GDM1 (cell line): ENCODE measurements at regions not wholly inside any gene's neighbourhood (a gene's known extent, or its start where the extent isn't known, plus 50 kb on each side); places are given as distances from the start of the nearest gene placed in this dataset.
"Not testable (repeated sequence)": the region's sequence is repeated elsewhere in the genome, so short reads cannot be mapped to it uniquely, and the experiment has no call there.

Source experiments
- DNase-seq: peaks from one replicate; lab custom pipeline; 2025; lab: John Stamatoyannopoulos, UW

GRCh38 chr17:52732841-52733240 lies 574.3 kb upstream of the CA10 start:
- no peak for DNase-seq

GRCh38 chr17:52724578-52724977 lies 566.1 kb upstream of the CA10 start:
- DNase-seq, result no peak

GRCh38 chr17:52721910-52722309 lies 563.4 kb upstream of the CA10 start:
- no peak for DNase-seq

GRCh38 chr17:52710363-52710901 lies 551.9 kb upstream of the CA10 start:
- no peak for DNase-seq

- no peak for DNase-seq
Observed at GRCh38 chr17:52709724-52710123, 551.2 kb upstream of the CA10 start.

- no peak for DNase-seq
Observed at GRCh38 chr17:52696362-52696761, 537.8 kb upstream of the CA10 start.

- DNase-seq, result no peak
Observed at GRCh38 chr17:52686140-52686539, 527.6 kb upstream of the CA10 start.

GRCh38 chr17:52681480-52681879 lies 523.0 kb upstream of the CA10 start:
- no peak for DNase-seq

GRCh38 chr17:52678211-52678610 lies 519.7 kb upstream of the CA10 start:
- no peak for DNase-seq

- no peak for DNase-seq
Observed at GRCh38 chr17:52674686-52675085, 516.2 kb upstream of the CA10 start.

- DNase-seq, result no peak
Observed at GRCh38 chr17:52673791-52674190, 515.3 kb upstream of the CA10 start.

- DNase-seq, result no peak
Observed at GRCh38 chr17:52666264-52666663, 507.8 kb upstream of the CA10 start.

GRCh38 chr17:52660692-52661091 lies 502.2 kb upstream of the CA10 start:
- DNase-seq, result no peak

- DNase-seq, result no peak
Observed at GRCh38 chr17:52653014-52653413, 494.5 kb upstream of the CA10 start.

GRCh38 chr17:52648995-52649394 lies 490.5 kb upstream of the CA10 start:
- DNase-seq, result no peak

- no peak for DNase-seq
Observed at GRCh38 chr17:52647411-52647810, 488.9 kb upstream of the CA10 start.

GRCh38 chr17:52636443-52636842 lies 477.9 kb upstream of the CA10 start:
- DNase-seq, result no peak

GRCh38 chr17:52606590-52606989 lies 448.1 kb upstream of the CA10 start:
- no peak for DNase-seq

GRCh38 chr17:52606098-52606497 lies 447.6 kb upstream of the CA10 start:
- DNase-seq, result no peak

GRCh38 chr17:52604105-52604504 lies 445.6 kb upstream of the CA10 start:
- no peak for DNase-seq

- DNase-seq, result not testable (repeated sequence)
Observed at GRCh38 chr17:52597452-52598215, 439.1 kb upstream of the CA10 start.

GRCh38 chr17:52594516-52594915 lies 436.0 kb upstream of the CA10 start:
- DNase-seq, result no peak

- no peak for DNase-seq
Observed at GRCh38 chr17:52546990-52547389, 388.5 kb upstream of the CA10 start.

- no peak for DNase-seq
Observed at GRCh38 chr17:52546493-52546892, 388.0 kb upstream of the CA10 start.
